HG03520 (cell line): ENCODE measurements at regions not wholly inside any gene's neighbourhood (a gene's known extent, or its start where the extent isn't known, plus 50 kb on each side); places are given as distances from the start of the nearest gene placed in this dataset.

ENCODE experiments used
- ATAC-seq: cut with Tn5 transposase; IDR thresholded peaks from one replicate; pipeline ENCODE4 v1.9.1; 2021; ENCODE audit warnings: mild to moderate bottlenecking, moderate library complexity; ENCODE audit not compliant: unreplicated experiment

- no peak for ATAC-seq
These were observed 84.5 kb upstream of the C1orf21 start for GRCh38 chr1:184302346-184302745.

GRCh38 chr1:184310157-184310819, 76.5 kb upstream of the C1orf21 start:
- ATAC-seq, result no peak

- ATAC-seq, result no peak
These were observed 75.2 kb upstream of the C1orf21 start for GRCh38 chr1:184311580-184311979.

GRCh38 chr1:184315254-184315653, 71.6 kb upstream of the C1orf21 start:
- ATAC-seq, result no peak

- no peak for ATAC-seq
These were observed 67.0 kb upstream of the C1orf21 start for GRCh38 chr1:184319879-184320278.

GRCh38 chr1:184322253-184322652, 64.6 kb upstream of the C1orf21 start:
- ATAC-seq, result no peak

- no peak for ATAC-seq
These were observed 61.9 kb upstream of the C1orf21 start for GRCh38 chr1:184324972-184325371.

GRCh38 chr1:184326278-184326677, 60.6 kb upstream of the C1orf21 start:
- ATAC-seq, result no peak

- ATAC-seq, result no peak
These were observed 57.4 kb upstream of the C1orf21 start for GRCh38 chr1:184329245-184329953.

- no peak for ATAC-seq
These were observed 56.6 kb upstream of the C1orf21 start for GRCh38 chr1:184329962-184330868.

GRCh38 chr1:184330875-184331274, 56.0 kb upstream of the C1orf21 start:
- ATAC-seq, result no peak
